ENCODE measurements at regions not wholly inside any gene's neighbourhood (a gene's known extent, or its start where the extent isn't known, plus 50 kb on each side); places are given as distances from the start of the nearest gene placed in this dataset.

GRCh38 chr18:45136381-45137086, 455.8 kb downstream of the SETBP1 start:
- CTCF ChIA-PET, result no interaction called here
- Histone ChIP-seq H4K20me1 (ENCODE audit: insufficient read depth) (no peaks in the 10 kb centered on the region), H3K4me2 (ENCODE audit: low read length) (no peak overlapping the region), H3K9ac (ENCODE audit: low read length) (no peak overlapping the region), H3K4me1 (ENCODE audit: control insufficient read depth in 1 of 2, insufficient read depth in 2 of 2, low read length in 2 of 2) (no peaks in the 10 kb centered on the region), H3K9me2 (ENCODE audit: insufficient read depth) (no peaks in the 10 kb centered on the region), H3K4me3 (replicated peaks in 1 of 2; ENCODE audit: low read depth in 1 of 2, low read length in 2 of 2) (no peak overlapping the region), H3K27ac (ENCODE audit: low read depth, low read length) (no peak overlapping the region), H3K27me3 (ENCODE audit: insufficient read depth, low read length) (no peaks in the 10 kb centered on the region), H3K9me3 (ENCODE audit: control insufficient read depth in 1 of 2, insufficient read depth in 1 of 2, low read depth in 1 of 2, low read length in 2 of 2) (peaks cover 0 to 16% of the 10 kb centered on the region in 2 experiments; a peak in 2 of 4 replicates), H2AFZ (ENCODE audit: low read depth, low read length, poor library complexity, severe bottlenecking) (no peak overlapping the region), H3K36me3 (ENCODE audit: control insufficient read depth in 1 of 2, insufficient read depth in 2 of 2, low read length in 2 of 2) (no peaks in the 10 kb centered on the region), H3K79me2 (ENCODE audit: insufficient read depth, low read length) (no peaks in the 10 kb centered on the region)
- POLR2A ChIA-PET, result no interaction called here
- RAD21 ChIA-PET (ENCODE audit: low non-redundant PET in 1 of 2, low total read pairs in 2 of 2, uncharacterized antibody in 2 of 2, unreplicated experiment in 2 of 2), result no interaction called here
- TF ChIP-seq EZH2phosphoT487 (IDR thresholded peaks at IDR 0.05; ENCODE audit: borderline replicate concordance) (no peak), SIN3A (IDR thresholded peaks at IDR 0.05; ENCODE audit: low read depth) (no peak), CEBPB (IDR thresholded peaks at IDR 0.05; ENCODE audit: low read depth) (no peak), TCF7L2 (IDR thresholded peaks at IDR 0.05; ENCODE audit: borderline replicate concordance, extremely low read depth, insufficient read depth, insufficient read length) (no peak), POLR2AphosphoS5 (IDR thresholded peaks at IDR 0.05; ENCODE audit: low read depth, low read length) (no peak), ATF3 (IDR thresholded peaks at IDR 0.05) (no peak), EGR1 (IDR thresholded peaks at IDR 0.05; ENCODE audit: low read depth) (no peak), CTCF (IDR thresholded peaks at IDR 0.05 in 2 of 3, conservative IDR thresholded peaks at IDR 0.05 in 1 of 3; ENCODE audit: borderline replicate concordance in 1 of 3, insufficient read depth in 1 of 3, low read depth in 2 of 3, low read length in 2 of 3) (no peak), ZNF274 (IDR thresholded peaks at IDR 0.05; ENCODE audit: low read depth, low read length) (no peak), ELF1 (IDR thresholded peaks at IDR 0.05; ENCODE audit: borderline replicate concordance, low read depth) (no peak), YY1 (IDR thresholded peaks at IDR 0.05; ENCODE audit: extremely low read depth, insufficient replicate concordance, low read depth, low read length) (no peak), FOSL1 (IDR thresholded peaks at IDR 0.05; ENCODE audit: low read depth) (no peak)
- BruUV-seq (replicated peaks), result no TSS peak
- DNase-seq (ENCODE audit: low read depth, low spot score) (no peak), ATAC-seq (no peak)
- intact Hi-C loops (cut with micrococcal nuclease), result no loop called here
